Mammary epithelial cell (primary cell): ENCODE measurements at regions not wholly inside any gene's neighbourhood (a gene's known extent, or its start where the extent isn't known, plus 50 kb on each side); places are given as distances from the start of the nearest gene placed in this dataset.

Experiments used
- CTCF ChIP-seq, 2 donors: IDR thresholded peaks in 1 of 2; conservative IDR thresholded peaks in 1 of 2; 2 replicates each; pipeline ENCODE4 v1.5.1; 2011 to 2012; ENCODE audit warnings: inconsistent platforms in 2 of 2, low read length in 2 of 2, mild to moderate bottlenecking in 2 of 2, control low read depth in 1 of 2, low read depth in 1 of 2; ENCODE audit not compliant: insufficient read depth in 1 of 2; ENCODE audit errors: extremely low read depth in 1 of 2
- EZH2 ChIP-seq: IDR thresholded peaks from 2 replicates; pipeline ENCODE4 v1.6.1; 2012; ENCODE audit warnings: low read length, inconsistent platforms, borderline replicate concordance

- TF ChIP-seq CTCF (conservative IDR thresholded peaks at IDR 0.05 in 1 of 2, IDR thresholded peaks at IDR 0.05 in 1 of 2; ENCODE audit: extremely low read depth in 1 of 2, insufficient read depth in 1 of 2, low read depth in 1 of 2, low read length in 2 of 2) (no peak), EZH2 (no peak)
Observed at GRCh38 chr2:224157655-224158054, 118.6 kb upstream of the SERPINE2 start.
